AG09309 (cell line): ENCODE measurements at regions not wholly inside any gene's neighbourhood (a gene's known extent, or its start where the extent isn't known, plus 50 kb on each side); places are given as distances from the start of the nearest gene placed in this dataset.

ENCODE experiments used
- DNase-seq: peaks from one replicate; pipeline ENCODE4 v3.0.0-alpha.2; 2010; ENCODE audit warnings: low read depth
- H3K4me3 ChIP-seq: 2 replicates; pipeline ENCODE4 v1.5.1; 2011; ENCODE audit warnings: mild to moderate bottlenecking, low read depth, low read length, moderate library complexity; ENCODE audit not compliant: control insufficient read depth
- CTCF ChIP-seq: IDR thresholded peaks from 2 replicates; pipeline ENCODE4 v1.5.1; 2011; ENCODE audit warnings: mild to moderate bottlenecking, low read depth, low read length, inconsistent platforms; ENCODE audit not compliant: insufficient read depth, control insufficient read depth; ENCODE audit errors: missing control alignments

- DNase-seq: no peak
- TF ChIP-seq CTCF: no peak
- no peak overlapping the region for H3K4me3 ChIP-seq
Observed at GRCh38 chr4:123809864-123810263, 413.3 kb downstream of the SPRY1 start.

GRCh38 chr4:123812066-123812390 is 415.4 kb downstream of the SPRY1 start:
- H3K4me3 ChIP-seq: no peak overlapping the region
- DNase-seq: no peak
- no peak for TF ChIP-seq CTCF

GRCh38 chr4:123813901-123814300 is 417.3 kb downstream of the SPRY1 start:
- TF ChIP-seq CTCF: no peak
- no peak overlapping the region for H3K4me3 ChIP-seq
- no peak for DNase-seq

GRCh38 chr4:123816462-123816861 is 419.9 kb downstream of the SPRY1 start:
- DNase-seq: peak; percentile 42

GRCh38 chr4:123817025-123817688 is 420.6 kb downstream of the SPRY1 start:
- TF ChIP-seq CTCF: no peak
- no peak for DNase-seq
- H3K4me3 ChIP-seq: no peak overlapping the region

More at GRCh38 chr4:123816462-123816861, 419.9 kb downstream of the SPRY1 start:
- H3K4me3 ChIP-seq: no peak overlapping the region
- no peak for TF ChIP-seq CTCF

- H3K4me3 ChIP-seq: no peak overlapping the region
- TF ChIP-seq CTCF: no peak
- DNase-seq: no peak
Observed at GRCh38 chr4:123819362-123820035, 422.9 kb downstream of the SPRY1 start.
